ENCODE measurements at regions not wholly inside any gene's neighbourhood (a gene's known extent, or its start where the extent isn't known, plus 50 kb on each side); places are given as distances from the start of the nearest gene placed in this dataset.
"Not testable (repeated sequence)": the region's sequence is repeated elsewhere in the genome, so short reads cannot be mapped to it uniquely, and the experiment has no call there.

DNA sequence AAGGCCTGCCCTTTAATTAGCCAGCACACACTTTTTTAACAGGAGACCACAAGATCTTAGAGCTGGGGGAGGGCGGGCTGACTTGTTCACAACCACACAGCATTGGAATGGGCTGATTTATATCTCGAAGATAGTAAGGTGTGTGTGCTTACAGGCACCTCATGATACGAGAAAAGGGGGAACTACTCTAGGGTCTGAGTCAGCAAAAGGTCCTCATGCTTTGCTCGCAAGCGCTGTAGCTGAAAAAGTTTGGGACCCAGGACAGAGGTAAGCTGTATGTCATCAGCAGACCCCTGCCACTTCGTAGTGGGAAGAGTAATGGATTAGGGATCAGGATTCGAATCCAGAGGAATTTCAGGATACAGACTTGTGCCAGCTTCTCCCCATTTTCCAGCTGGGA is 88.9 kb upstream of the RBM19 start:
- H3K4me3 Mint-ChIP-seq = no peak overlapping the region
- DNase-seq (no peak), ATAC-seq (no peak)
- peaks cover 14% of the 10 kb centered on the region for H3K27me3 Mint-ChIP-seq
- no peaks in the 10 kb centered on the region for H3K9me3 Mint-ChIP-seq
- H3K27ac Mint-ChIP-seq = no peak overlapping the region
- no peaks in the 10 kb centered on the region for H3K4me1 Mint-ChIP-seq

DNA sequence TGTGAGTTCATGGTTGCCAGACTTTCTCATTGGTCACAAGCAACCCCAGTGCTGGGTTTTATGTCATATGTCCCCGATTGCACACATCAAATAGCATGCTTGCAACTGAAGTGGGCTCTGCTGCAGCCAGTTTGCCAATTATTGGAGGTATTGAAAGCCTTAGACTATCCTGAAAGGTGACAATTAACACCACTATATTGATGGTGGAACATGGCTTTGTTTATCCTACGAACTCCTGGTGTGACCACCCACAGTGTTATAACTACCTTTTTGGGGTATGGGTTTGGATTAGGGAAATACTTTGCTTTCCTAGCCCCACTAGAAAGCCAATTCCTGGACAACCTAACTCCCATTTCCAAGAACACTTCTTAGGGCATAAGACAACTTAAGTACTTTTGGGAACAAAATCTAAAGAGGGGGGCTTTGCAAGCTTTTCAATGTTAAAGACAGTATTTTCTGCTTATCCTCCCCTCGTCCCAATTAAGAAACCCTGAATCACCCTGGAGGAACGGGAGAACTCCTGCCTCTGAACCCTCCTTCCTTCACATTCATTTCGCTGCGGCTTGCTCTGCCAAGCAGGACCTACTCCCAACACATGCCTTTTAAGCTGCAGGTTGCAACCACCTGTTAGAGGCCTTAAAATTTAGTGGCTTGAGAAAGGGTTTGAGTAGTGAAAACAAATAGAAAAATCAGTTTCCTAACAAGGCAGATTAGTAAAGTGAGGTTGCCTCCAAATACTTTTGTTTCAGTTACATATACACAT is 80.3 kb upstream of the RBM19 start:
- Mint-ChIP-seq H3K9me3 (no peaks in the 10 kb centered on the region), H3K4me1 (no peaks in the 10 kb centered on the region), H3K27ac (no peak overlapping the region), H3K27me3 (peaks cover 24% of the 10 kb centered on the region), H3K4me3 (no peak overlapping the region)
- DNase-seq (no peak), ATAC-seq (no peak)

DNA sequence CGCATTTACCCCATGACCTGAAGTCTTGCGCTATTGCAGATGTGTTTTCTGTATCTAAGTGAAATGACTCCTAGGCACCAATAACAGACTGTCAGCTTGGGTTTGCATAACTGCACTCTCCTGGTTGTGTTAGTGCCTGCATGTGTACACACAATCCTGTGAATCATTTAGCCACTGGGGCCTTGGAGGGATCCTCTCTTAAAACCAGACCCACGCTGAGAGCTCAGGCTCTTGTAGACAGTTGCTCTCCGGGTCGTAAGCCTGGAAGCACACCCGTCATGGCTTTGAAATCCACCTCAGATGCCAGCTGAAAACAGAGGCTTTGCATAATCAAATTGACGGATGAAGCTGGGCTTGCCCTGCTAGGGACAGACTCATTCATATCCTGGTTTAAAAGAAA is 79.2 kb upstream of the RBM19 start:
- no peaks in the 10 kb centered on the region for H3K9me3 Mint-ChIP-seq
- DNase-seq (no peak), ATAC-seq (no peak)
- no peak overlapping the region for H3K4me3 Mint-ChIP-seq
- no peak overlapping the region for H3K27ac Mint-ChIP-seq
- peaks cover 24% of the 10 kb centered on the region for H3K27me3 Mint-ChIP-seq
- no peaks in the 10 kb centered on the region for H3K4me1 Mint-ChIP-seq

DNA sequence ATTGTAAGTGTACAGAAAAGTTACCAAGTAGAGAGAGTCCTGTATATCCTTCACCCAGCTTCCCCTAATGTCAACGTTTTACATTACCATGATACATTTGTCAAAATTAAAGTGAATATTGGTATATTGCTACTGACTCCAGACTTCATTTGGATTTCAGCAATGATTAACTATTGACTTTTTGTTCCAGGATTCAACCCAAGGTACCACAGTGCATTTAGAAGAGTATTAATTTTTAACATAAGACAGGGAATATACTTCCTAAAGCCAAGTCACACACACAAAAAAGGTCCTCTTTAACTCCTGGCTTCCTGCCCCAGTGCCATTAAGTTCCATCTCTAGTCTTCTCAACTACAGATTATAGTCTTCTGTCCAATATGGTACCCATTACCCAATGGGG is 75.5 kb upstream of the RBM19 start:
- H3K9me3 Mint-ChIP-seq = no peaks in the 10 kb centered on the region
- ATAC-seq = no peak
- H3K27me3 Mint-ChIP-seq = peaks cover 28% of the 10 kb centered on the region
- no peak for DNase-seq
- H3K4me1 Mint-ChIP-seq = no peaks in the 10 kb centered on the region
- H3K27ac Mint-ChIP-seq = no peak overlapping the region
- no peak overlapping the region for H3K4me3 Mint-ChIP-seq

DNA sequence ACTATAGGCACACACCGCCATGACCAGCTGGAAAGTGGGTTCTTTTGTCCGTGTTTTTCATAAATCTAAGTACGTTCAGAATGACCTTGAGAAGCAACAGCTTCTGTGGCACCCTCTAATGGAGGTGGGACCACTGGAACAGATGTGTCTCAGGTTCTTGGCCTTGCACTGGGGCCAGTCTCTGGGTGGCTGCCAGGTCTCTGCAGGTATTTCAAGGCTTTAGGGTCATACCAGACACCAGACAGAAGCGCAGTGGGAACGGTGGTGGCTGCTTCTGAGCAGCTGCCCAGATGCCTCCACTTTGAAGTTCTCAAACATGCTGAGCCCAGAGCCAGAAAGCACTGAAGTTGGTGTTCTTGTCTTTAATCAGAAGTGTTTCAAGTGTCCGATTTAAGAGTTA is 75.0 kb upstream of the RBM19 start:
- H3K4me3 Mint-ChIP-seq = no peak overlapping the region
- H3K9me3 Mint-ChIP-seq = no peaks in the 10 kb centered on the region
- no peak overlapping the region for H3K27ac Mint-ChIP-seq
- DNase-seq (no peak), ATAC-seq (no peak)
- H3K27me3 Mint-ChIP-seq = peaks cover 27% of the 10 kb centered on the region
- H3K4me1 Mint-ChIP-seq = no peaks in the 10 kb centered on the region

DNA sequence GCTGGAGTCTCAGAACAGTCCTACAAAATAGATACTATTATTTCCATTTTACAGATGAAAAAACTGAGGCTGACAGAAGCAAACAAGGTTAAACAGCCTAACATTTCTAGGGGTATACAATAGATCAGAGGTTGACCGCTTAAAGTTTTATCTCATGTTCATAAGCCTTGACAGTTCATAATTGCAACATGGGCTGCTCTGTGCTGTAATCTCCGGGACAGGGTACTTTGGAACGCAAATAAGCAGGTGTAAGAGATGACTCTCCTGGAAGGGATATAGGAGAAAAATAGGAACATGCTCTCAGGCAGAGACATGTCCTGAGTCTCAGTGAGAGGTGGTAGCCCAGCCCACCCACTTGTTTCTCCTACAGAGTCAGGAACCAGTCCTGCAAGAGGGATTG is 72.8 kb upstream of the RBM19 start:
- H3K4me1 Mint-ChIP-seq = no peaks in the 10 kb centered on the region
- no peak overlapping the region for H3K4me3 Mint-ChIP-seq
- no peak for ATAC-seq
- DNase-seq = no peak
- no peaks in the 10 kb centered on the region for H3K9me3 Mint-ChIP-seq
- H3K27me3 Mint-ChIP-seq = peaks cover 24% of the 10 kb centered on the region
- no peak overlapping the region for H3K27ac Mint-ChIP-seq

DNA sequence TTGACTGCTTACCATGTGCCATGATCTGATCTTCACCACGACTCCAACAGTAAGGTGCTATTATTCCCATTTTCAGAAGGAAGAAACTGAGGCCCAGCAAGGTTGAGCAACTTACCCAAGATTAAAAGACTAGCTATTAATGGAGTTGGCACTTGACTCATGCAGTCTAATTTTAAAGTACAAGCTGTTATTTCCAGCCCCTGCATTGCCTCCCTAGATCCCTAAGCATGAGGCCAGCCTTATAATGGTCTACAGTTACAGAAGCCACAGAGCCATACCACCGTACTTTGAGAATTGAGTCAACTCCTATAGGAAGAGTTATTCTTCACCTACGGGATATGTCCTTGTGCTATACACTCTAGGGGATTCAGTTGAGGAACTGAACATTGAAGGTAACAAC is 66.7 kb upstream of the RBM19 start:
- no peak for ATAC-seq
- H3K9me3 Mint-ChIP-seq = no peaks in the 10 kb centered on the region
- H3K27me3 Mint-ChIP-seq = peaks cover 24% of the 10 kb centered on the region
- no peak overlapping the region for H3K27ac Mint-ChIP-seq
- H3K4me1 Mint-ChIP-seq = no peaks in the 10 kb centered on the region
- no peak overlapping the region for H3K4me3 Mint-ChIP-seq
- DNase-seq = no peak

DNA sequence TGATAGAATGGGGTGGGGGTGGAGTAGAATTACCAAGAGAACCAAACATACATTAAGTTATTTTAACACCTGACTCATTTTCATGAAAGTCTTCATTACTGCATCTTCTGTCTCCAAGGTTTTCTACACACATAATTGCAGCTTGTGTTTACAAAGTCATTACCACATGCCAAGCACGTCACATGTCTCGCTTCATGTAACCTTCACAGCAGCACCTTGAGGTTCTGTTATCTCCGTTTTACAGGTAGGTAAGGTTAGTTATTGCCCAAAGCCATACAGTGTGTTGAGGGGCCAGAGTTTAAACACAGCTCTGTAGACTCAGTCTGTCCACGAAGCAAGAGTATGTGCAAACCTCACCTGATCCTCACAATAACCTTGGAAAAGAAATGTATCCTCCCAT is 64.3 kb upstream of the RBM19 start:
- ATAC-seq (no peak), DNase-seq (no peak)
- H3K4me1 Mint-ChIP-seq = no peaks in the 10 kb centered on the region
- H3K9me3 Mint-ChIP-seq = peaks cover 0 to 7% of the 10 kb centered on the region in 2 donors
- no peak overlapping the region for H3K27ac Mint-ChIP-seq
- peaks cover 10% of the 10 kb centered on the region for H3K27me3 Mint-ChIP-seq
- no peak overlapping the region for H3K4me3 Mint-ChIP-seq

DNA sequence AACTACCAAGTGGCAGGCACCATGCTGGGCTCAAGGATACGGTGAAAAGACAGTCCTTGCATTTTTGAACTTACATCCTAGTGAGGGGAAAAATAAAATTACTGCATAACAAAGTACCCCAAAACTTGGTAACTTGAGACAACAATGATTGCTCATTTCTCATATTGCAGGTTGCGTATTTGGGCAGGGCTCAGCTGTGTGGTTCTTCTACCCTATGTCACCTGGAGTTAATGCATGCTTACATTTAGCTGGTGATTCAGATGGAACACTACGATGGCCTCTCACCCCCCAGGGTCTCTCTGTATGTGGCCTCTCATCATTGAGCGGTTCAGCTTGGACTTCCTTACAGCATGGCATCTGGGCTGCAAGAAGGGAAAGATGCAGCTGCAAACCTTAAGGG is 60.7 kb upstream of the RBM19 start:
- Mint-ChIP-seq H3K27me3 (peaks cover 28% of the 10 kb centered on the region), H3K9me3 (peaks cover 0 to 14% of the 10 kb centered on the region in 2 donors), H3K4me3 (no peak overlapping the region), H3K27ac (no peak overlapping the region), H3K4me1 (no peaks in the 10 kb centered on the region)
- no peak for ATAC-seq
- DNase-seq = no peak

DNA sequence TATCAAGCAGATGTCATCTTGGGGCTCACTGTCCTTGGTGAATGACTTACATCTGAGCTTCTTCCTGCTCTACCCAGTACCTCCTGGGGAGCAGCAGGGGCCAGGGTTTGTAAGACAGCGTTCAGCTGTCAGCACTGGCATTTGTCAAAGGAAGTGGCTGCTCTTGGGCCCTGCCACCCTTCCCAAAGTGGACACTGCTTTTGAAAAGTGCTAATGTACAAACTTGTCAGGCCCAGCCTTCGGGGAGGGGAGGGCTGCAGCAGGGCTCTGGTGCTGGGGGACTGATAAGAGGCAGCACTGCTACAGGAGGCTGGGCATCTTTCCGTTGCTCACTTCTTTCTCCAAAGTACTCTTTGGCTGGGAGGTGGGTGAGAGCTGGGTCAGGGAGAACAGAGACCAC is 59.8 kb upstream of the RBM19 start:
- no peaks in the 10 kb centered on the region for H3K4me1 Mint-ChIP-seq
- no peak for ATAC-seq
- no peak for DNase-seq
- no peak overlapping the region for H3K27ac Mint-ChIP-seq
- peaks cover 30% of the 10 kb centered on the region for H3K27me3 Mint-ChIP-seq
- no peak overlapping the region for H3K4me3 Mint-ChIP-seq
- H3K9me3 Mint-ChIP-seq = peaks cover 0 to 14% of the 10 kb centered on the region in 2 donors

DNA sequence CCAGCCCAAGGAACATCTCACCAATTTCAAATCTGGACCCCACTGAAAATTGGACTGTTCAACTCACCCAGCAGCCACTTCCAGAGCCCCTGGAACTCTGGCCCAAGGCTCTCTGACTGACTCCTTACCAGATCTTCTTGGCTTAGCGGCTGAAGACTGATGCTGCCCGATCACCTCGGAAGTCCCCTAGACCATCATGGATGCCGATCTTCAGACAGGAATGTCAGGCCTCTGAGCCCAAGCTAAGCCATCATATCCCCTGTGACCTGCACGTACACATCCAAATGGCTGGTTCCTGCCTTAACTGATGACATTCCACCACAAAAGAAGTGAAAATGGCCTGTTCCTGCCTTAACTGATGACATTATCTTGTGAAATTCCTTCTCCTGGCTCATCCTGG is 56.0 kb upstream of the RBM19 start:
- not testable (repeated sequence) for H3K4me1 Mint-ChIP-seq, H3K4me3 Mint-ChIP-seq, DNase-seq, ATAC-seq
- H3K27me3 Mint-ChIP-seq = peaks cover 57% of the 10 kb centered on the region
- H3K9me3 Mint-ChIP-seq = peaks cover 0 to 14% of the 10 kb centered on the region in 2 donors
- peak overlapping the region in 1 of 2 donors; percentile 9 for H3K27ac Mint-ChIP-seq

DNA sequence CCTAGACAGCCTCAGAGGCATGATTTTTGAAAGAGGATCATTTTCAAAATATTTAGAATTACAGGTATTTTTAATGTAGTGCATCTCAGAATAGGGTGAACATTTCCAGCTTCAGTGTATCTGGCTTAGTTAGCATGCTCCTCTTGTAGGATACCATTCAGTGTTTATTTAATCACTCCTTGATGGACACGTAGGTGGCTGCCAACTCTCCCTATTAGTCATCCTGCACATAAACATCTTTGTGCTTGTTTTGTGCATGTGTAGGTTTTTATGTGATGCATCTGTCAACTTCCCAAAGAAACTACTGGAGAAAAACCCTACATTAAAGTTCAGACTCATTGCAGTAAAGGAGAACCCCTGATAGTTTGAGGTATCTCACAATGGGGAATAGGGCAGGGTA is 52.5 kb upstream of the RBM19 start:
- Mint-ChIP-seq H3K4me1 (no peaks in the 10 kb centered on the region), H3K27ac (no peak overlapping the region), H3K4me3 (no peak overlapping the region), H3K27me3 (peaks cover 56% of the 10 kb centered on the region), H3K9me3 (peaks cover 0 to 7% of the 10 kb centered on the region in 2 donors)
- DNase-seq = no peak
- no peak for ATAC-seq
